LNCAP (cell line): ENCODE measurements at regions not wholly inside any gene's neighbourhood (a gene's known extent, or its start where the extent isn't known, plus 50 kb on each side); places are given as distances from the start of the nearest gene placed in this dataset.

ENCODE experiments used
- TF ChIP-seq, protein P1 (sequence below): fragments of 450-650 bp; IDR thresholded peaks from 2 replicates; pipeline ENCODE4 v1.5.1; 2017; ENCODE audit warnings: mild to moderate bottlenecking

DNA sequence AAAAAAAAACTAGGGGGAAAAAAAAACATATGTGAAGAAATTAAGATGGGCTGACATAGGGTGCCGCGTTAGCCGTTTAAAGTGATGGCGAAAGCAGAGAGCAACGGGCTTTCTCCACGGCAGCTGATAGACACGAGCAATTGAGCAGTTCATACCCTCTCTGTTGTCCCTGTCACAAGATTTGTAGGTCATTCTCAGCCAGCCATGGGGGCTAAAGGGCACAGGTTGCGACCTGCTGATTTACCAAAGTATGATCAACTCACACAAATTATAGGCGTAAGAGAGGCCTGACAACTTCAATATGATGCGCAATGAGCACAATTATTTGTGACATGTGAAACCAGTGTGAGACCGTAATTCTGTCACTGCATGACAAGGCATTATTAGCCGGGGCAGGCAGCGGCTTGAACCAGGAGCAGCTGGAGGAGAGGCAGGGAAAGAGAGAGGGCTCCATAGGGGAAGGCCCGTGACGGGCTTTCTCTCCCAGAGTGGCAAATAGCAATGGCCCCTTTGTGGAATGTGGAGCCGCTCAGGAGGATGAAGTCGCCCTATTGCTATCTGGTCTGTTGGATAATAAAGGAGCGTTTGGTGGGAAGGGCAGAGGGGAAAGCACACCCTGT lies 195.1 kb upstream of the HABP2 start:
- TF ChIP-seq, protein P1, sequence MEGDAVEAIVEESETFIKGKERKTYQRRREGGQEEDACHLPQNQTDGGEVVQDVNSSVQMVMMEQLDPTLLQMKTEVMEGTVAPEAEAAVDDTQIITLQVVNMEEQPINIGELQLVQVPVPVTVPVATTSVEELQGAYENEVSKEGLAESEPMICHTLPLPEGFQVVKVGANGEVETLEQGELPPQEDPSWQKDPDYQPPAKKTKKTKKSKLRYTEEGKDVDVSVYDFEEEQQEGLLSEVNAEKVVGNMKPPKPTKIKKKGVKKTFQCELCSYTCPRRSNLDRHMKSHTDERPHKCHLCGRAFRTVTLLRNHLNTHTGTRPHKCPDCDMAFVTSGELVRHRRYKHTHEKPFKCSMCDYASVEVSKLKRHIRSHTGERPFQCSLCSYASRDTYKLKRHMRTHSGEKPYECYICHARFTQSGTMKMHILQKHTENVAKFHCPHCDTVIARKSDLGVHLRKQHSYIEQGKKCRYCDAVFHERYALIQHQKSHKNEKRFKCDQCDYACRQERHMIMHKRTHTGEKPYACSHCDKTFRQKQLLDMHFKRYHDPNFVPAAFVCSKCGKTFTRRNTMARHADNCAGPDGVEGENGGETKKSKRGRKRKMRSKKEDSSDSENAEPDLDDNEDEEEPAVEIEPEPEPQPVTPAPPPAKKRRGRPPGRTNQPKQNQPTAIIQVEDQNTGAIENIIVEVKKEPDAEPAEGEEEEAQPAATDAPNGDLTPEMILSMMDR = no peak

DNA sequence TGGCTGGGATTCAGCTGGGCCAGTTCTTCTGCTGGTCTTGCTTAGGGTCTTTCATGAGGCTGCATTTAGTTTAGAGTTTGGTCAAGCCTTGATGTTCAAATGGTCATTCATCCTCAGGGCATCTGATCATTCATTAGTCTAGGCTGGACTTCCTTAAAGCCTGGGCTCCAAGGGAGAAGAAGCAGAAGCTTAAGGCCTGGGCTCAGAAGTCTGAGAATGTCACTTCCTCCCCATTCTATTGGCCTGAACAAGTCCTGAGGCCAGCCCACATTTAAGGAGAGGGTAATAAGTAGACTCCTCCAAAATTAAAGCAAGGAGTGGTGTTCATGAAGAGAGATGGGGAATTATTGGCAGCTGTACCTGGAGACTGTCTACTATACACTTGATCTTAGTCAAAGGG lies 193.2 kb upstream of the HABP2 start:
- TF ChIP-seq, protein P1 = no peak

GRCh38 chr10:113360870-113361269 lies 192.0 kb upstream of the HABP2 start:
- TF ChIP-seq, protein P1 = no peak

- TF ChIP-seq, protein P1 = no peak
Measured at GRCh38 chr10:113362645-113363091, 190.2 kb upstream of the HABP2 start.

GRCh38 chr10:113364227-113364626 lies 188.6 kb upstream of the HABP2 start:
- TF ChIP-seq, protein P1 = no peak

DNA sequence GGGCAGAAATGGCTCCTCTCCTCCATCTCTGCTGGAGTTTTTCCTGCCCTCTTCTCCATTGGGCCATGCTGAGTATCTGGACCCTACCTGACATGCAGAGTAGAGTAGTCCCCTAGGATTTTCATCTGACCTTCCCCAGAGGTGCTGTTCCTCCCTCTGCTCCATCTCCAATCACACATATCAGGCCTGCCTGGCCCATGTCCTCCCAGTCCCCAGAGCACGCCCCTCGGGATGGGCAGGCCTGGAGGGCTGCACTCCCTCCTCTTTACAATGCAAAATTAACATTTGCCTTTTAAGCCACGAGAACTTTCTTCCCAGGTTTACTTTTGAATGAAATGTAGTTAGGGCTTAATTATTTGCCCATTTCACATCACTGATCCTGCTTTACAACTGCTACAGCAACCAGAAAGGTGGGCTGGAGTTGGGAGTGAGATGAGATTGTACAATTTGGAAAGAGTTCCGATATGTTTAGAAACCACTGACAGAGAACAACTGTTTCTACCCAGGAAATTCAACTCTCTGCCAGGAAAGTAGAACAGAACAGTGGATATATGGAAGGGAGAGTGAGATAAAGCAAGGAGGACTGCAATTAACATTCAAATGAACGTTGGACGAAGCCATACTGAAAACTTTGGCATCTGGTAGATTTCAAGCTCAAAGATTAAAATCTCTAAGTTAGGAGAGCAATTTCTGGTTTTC lies 184.0 kb upstream of the HABP2 start:
- TF ChIP-seq, protein P1 = no peak

- TF ChIP-seq, protein P1 = no peak
Measured at GRCh38 chr10:113369365-113369694, 183.5 kb upstream of the HABP2 start.
